ENCODE measurements at regions not wholly inside any gene's neighbourhood (a gene's known extent, or its start where the extent isn't known, plus 50 kb on each side); places are given as distances from the start of the nearest gene placed in this dataset.

- no peak overlapping the region for H2BK120ac ChIP-seq (ENCODE audit: low read depth, low read length)
- no TSS peak for BruUV-seq (replicated peaks)
- H3K9me3 ChIP-seq (ENCODE audit: control insufficient read depth, insufficient read depth, low read length) = no peaks in the 10 kb centered on the region
- H3K23ac ChIP-seq (ENCODE audit: low read depth, low read length) = no peak overlapping the region
- no peak overlapping the region for H2BK5ac ChIP-seq (ENCODE audit: low read depth, low read length, poor library complexity, severe bottlenecking)
- H4K8ac ChIP-seq (ENCODE audit: low read depth in 2 of 2, low read length in 2 of 2) = no peak overlapping the region
- H3K4me1 ChIP-seq (ENCODE audit: control insufficient read depth, insufficient read depth, low read length) = no peaks in the 10 kb centered on the region
- H3K9me1 ChIP-seq (ENCODE audit: insufficient read depth, low read length) = no peaks in the 10 kb centered on the region
- H3K18ac ChIP-seq (ENCODE audit: low read depth, low read length) = no peak overlapping the region
- dilution Hi-C loops (cut with HindIII; ENCODE audit: low sequenced_read_pairs, unreplicated experiment) (no loop called here), in situ Hi-C loops (cut with MboI; ENCODE audit: low sequenced_read_pairs) (no loop called here), intact Hi-C loops (cut with micrococcal nuclease) (no loop called here)
- H3K4ac ChIP-seq (ENCODE audit: low read depth, low read length) = no peak overlapping the region
- H3K4me2 ChIP-seq (ENCODE audit: low read depth, low read length) = no peak overlapping the region
- TF ChIP-seq BHLHE40 (IDR thresholded peaks at IDR 0.05; ENCODE audit: low read depth, low read length) = no peak
- TF ChIP-seq USF2 (IDR thresholded peaks at IDR 0.05; ENCODE audit: low read depth, low read length) = no peak
- TF ChIP-seq POLR2A (IDR thresholded peaks at IDR 0.05; ENCODE audit: low read depth, low read length) = no peak
- TF ChIP-seq MAFK (IDR thresholded peaks at IDR 0.05; ENCODE audit: low read depth, low read length) = no peak
- no peak for TF ChIP-seq NFE2L2 (IDR thresholded peaks at IDR 0.05; ENCODE audit: low read depth, low read length)
- TF ChIP-seq CTCF (conservative IDR thresholded peaks at IDR 0.05; ENCODE audit: low read depth, low read length) = no peak
- TF ChIP-seq RAD21 (IDR thresholded peaks at IDR 0.05; ENCODE audit: low read length) = no peak
- no peak for TF ChIP-seq MAZ (IDR thresholded peaks at IDR 0.05; ENCODE audit: borderline replicate concordance, low read depth, low read length)
- no peak for TF ChIP-seq CHD1 (IDR thresholded peaks at IDR 0.05; ENCODE audit: low read depth, low read length)
- TF ChIP-seq RCOR1 (IDR thresholded peaks at IDR 0.05; ENCODE audit: insufficient replicate concordance, low read length) = no peak
- TF ChIP-seq RFX5 (IDR thresholded peaks at IDR 0.05; ENCODE audit: low read depth, low read length) = no peak
- no peak for TF ChIP-seq SMC3 (IDR thresholded peaks at IDR 0.05; ENCODE audit: low read depth, low read length)
- TF ChIP-seq MXI1 (IDR thresholded peaks at IDR 0.05; ENCODE audit: borderline replicate concordance, low read depth, low read length) = no peak
- no peak for TF ChIP-seq CEBPB (IDR thresholded peaks at IDR 0.05; ENCODE audit: low read depth, low read length)
- TF ChIP-seq FOS (IDR thresholded peaks at IDR 0.05; ENCODE audit: low read depth, low read length) = no peak
- no peak for TF ChIP-seq ELK1 (IDR thresholded peaks at IDR 0.05; ENCODE audit: borderline replicate concordance, low read depth, low read length)
- ATAC-seq (ENCODE audit: low read depth) (no peak), DNase-seq (no peak)
- no peak overlapping the region for H3K27ac ChIP-seq (ENCODE audit: insufficient read depth, low read length)
- no peak overlapping the region for H3K4me3 ChIP-seq (ENCODE audit: insufficient read depth, low read depth, low read length)
- no peak overlapping the region for H2AFZ ChIP-seq (replicated peaks; ENCODE audit: low read length, poor library complexity)
- no peak overlapping the region for H3K14ac ChIP-seq (replicated peaks; ENCODE audit: low read depth, low read length)
- no peaks in the 10 kb centered on the region for H3K79me1 ChIP-seq (ENCODE audit: low read depth in 1 of 2, low read length in 2 of 2)
- H4K91ac ChIP-seq (ENCODE audit: insufficient read depth, low read depth, low read length) = no peak overlapping the region
- no peak overlapping the region for H4K5ac ChIP-seq (ENCODE audit: low read depth, low read length)
- no peak overlapping the region for H3K9ac ChIP-seq (ENCODE audit: low read depth, low read length)
- POLR2A ChIA-PET (ENCODE audit: unreplicated experiment) = no interaction called here
- H2AK9ac ChIP-seq (replicated peaks; ENCODE audit: low read depth, low read length, poor library complexity) = no peak overlapping the region
- no peak overlapping the region for H2BK15ac ChIP-seq (ENCODE audit: low read depth, low read length)
- H2AK5ac ChIP-seq (ENCODE audit: low read depth, low read length) = no peak overlapping the region
- no peak overlapping the region for H2BK20ac ChIP-seq (ENCODE audit: low read depth, low read length)
- H3K27me3 ChIP-seq (ENCODE audit: control insufficient read depth, insufficient read depth, low read length) = no peaks in the 10 kb centered on the region
- CTCF ChIA-PET = interaction anchor here (0.6 kb wide), 1 partner anchor 46 kb away, joined by 8 read pairs; no protein-coding TSS in a partner anchor
- no peak overlapping the region for H3K56ac ChIP-seq (ENCODE audit: extremely low read depth, insufficient read depth, low read length)
- no CpG with 5 or more reads among the region's 4 CpGs for WGBS, 2 experiments (ENCODE audit: extremely low coverage in 2 of 2, insufficient read length in 1 of 2)
- H4K20me1 ChIP-seq (ENCODE audit: insufficient read depth, low read length) = no peaks in the 10 kb centered on the region
- H3K36me3 ChIP-seq (ENCODE audit: control insufficient read depth, insufficient read depth, low read length) = no peaks in the 10 kb centered on the region
Observed at GRCh38 chr4:100728861-100729260, 211.0 kb upstream of the EMCN start.

Measured in IMR-90 (cell line).